T-helper 9 cell (primary cell): ENCODE measurements at regions not wholly inside any gene's neighbourhood (a gene's known extent, or its start where the extent isn't known, plus 50 kb on each side); places are given as distances from the start of the nearest gene placed in this dataset.
"Not testable (repeated sequence)": the region's sequence is repeated elsewhere in the genome, so short reads cannot be mapped to it uniquely, and the experiment has no call there.

Source experiments
- DNase-seq: peaks from one replicate; pipeline ENCODE4 v3.0.0-alpha.2; 2020

DNA sequence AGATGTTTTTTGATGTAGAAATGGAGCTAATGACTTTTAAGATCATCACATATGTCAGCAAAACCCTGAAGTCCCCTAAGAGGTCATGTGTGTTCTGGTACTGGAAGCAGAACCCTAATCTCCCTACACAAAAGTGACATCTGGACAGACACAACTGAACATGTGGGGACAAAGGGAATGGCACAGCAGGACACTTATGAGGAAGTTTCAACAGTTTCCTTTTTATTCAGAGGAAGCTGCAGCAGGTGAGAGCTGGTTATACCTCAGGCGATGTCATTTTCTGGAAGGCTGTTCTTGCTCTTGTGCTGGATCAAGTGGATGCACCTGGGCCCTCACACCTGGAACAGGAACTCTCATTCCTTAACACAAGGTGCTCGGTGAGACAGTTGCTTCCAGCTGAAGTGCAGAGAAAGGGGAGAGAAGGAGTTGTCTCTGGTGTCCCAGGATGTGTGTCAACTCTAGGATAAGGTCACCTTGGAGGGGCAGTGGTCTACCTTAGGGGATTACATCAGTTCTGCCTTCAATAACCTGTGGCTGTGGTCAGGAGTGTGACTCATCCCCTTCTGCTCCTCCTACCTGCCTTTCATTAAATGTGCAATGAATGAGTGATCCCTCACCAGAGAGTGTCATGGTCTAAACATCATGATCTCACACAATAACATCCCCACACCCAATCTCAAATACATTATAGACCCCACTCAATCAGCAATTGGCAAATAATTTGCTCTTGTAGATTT is 463.4 kb downstream of the TMEM121 start:
- DNase-seq: no peak

DNA sequence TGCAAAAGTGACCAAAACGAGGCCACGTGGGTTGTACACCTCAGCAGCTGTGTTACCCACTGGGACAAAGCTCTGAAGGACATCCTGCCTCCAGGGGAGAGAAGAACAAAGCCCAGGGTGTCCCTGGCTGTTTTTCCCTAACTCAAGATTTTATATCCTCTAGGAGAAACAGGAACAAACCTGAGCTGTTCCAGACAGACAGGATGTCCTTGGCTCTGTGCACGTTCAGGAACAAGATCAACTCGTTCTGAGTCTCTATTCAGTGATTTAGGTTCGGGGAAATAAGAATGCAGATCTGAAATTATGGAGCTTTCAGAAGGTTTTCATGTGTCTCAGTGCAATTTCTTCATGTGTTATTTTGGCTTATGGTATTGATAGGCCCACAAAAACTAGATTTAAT is 465.3 kb downstream of the TMEM121 start:
- DNase-seq: not testable (repeated sequence)

- no peak for DNase-seq
These were observed 467.4 kb downstream of the TMEM121 start for GRCh38 chr14:105993814-105994213.

DNA sequence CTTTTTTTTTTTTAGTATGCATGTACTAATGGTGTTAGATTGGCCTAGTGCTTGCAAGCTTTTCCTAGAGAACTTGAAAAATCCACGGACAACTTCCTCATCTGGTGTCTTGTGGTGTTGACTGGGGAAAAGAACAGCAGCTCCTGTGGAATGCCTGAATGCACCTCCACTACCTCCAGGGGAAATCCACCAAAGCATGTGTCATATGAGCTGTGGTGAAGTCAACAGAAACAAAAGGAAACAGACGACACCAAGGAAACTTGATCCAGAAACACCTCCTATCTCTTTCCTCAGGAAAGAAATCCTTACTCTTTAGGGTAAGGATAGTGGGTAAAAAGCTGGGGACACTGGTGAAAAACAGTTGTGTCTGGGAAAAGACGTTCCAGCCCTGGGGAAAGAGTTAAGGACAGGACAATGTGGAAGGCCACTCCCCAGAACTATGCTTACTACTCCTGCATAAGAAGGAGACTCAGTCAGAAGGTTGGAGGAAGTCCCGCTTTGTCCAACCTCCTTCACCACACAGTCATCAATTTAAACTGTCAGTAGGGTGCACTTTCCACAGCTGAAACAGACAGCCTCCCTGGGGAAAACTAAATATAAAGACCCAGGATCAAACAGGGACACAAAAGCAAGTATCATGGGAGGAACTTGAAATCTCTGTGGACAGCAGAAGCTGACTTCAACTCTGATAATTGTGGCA is 468.8 kb downstream of the TMEM121 start:
- DNase-seq: not testable (repeated sequence)

DNA sequence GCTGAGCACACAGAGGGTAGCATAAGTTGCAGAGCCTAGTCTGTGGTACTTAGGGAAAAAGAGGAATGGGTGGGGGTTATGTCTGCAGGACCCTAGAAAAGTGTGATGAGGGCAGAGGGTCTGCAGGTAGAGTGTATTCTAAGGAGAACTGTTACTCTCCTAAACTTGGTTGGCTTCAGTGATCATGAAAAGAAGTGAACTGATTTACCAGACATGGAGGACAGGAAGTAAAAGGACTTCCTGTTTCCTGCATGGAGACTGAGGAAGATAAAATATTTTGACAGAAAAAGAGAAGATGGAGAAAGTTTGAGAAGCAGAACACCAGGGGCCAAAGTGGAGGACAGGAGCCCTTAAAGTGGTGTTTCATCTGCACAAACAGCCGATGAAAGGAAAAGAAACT is 472.2 kb downstream of the TMEM121 start:
- DNase-seq: not testable (repeated sequence)

- DNase-seq: peak; percentile 81
These were observed 473.1 kb downstream of the TMEM121 start for GRCh38 chr14:105999361-106000028.

GRCh38 chr14:106000029-106000511 is 473.7 kb downstream of the TMEM121 start:
- DNase-seq: not testable (repeated sequence)

- not testable (repeated sequence) for DNase-seq
These were observed 474.9 kb downstream of the TMEM121 start for GRCh38 chr14:106001277-106001676.

DNA sequence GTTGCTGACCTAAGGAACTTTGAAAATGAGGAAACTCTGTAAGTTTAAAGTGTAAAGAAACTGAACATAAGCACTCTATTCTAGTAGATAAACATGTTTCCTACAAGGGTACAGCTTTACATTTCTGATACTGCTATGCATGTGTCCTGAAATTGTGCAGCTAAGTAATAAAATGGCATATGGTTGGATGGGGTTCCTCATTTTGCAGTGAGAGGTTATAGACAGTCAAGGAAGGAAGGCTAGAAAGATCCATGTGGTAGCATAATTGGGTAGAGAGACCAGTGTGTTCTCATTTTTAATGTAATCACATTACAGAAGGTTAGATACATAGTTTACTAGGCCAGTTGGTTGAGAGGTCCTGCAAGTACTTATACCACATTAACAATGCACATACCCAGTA is 477.0 kb downstream of the TMEM121 start:
- DNase-seq: no peak

- DNase-seq: peak; percentile 49
These were observed 478.8 kb downstream of the TMEM121 start for GRCh38 chr14:106004937-106005795.

DNA sequence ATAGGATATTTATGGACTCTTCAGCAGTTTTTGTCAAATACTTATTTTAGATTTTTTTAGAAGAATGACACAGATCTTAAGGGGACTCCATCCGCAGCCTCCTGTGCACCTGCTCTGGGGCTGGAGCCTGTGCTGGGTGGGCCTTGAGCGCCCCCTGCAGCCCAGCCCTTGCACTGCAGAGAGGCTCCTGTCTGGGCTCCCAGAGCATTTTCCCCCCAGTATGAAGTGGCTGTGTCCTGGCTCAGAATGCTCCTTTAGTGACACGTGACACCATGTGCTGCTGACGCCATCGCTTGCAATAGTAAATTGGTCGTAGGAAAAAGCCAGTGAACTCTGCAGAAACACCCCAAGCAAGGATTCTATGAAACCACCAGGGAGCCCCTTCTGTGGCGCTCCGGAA is 479.7 kb downstream of the TMEM121 start:
- peak; percentile 33 for DNase-seq

- DNase-seq: not testable (repeated sequence)
These were observed 480.3 kb downstream of the TMEM121 start for GRCh38 chr14:106006716-106007115.

- DNase-seq: no peak
These were observed 484.4 kb downstream of the TMEM121 start for GRCh38 chr14:106010783-106011182.

- peak; percentile 79 for DNase-seq
These were observed 485.4 kb downstream of the TMEM121 start for GRCh38 chr14:106011631-106012360.

DNA sequence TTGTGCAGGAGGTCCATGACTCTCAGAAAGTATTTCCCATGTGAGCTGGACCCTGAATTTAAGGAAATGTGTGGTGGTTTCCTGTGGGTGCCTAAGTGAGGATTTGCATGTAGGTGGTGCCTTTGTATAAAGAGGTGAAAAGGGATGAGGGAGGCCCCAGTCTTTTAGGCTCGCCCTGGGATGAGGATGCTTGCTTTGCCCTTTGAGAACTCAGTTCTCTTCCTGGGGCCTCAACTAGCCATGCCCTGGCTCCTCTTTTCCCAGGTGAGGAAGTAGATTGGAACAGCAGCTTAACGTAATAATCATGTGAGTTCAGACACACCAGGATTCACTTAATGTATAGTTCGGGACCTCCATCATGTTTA is 486.0 kb downstream of the TMEM121 start:
- not testable (repeated sequence) for DNase-seq

- DNase-seq: no peak
These were observed 487.5 kb downstream of the TMEM121 start for GRCh38 chr14:106013879-106014376.

- DNase-seq: not testable (repeated sequence)
These were observed 491.6 kb downstream of the TMEM121 start for GRCh38 chr14:106017952-106018351.

GRCh38 chr14:106021832-106022231 is 495.4 kb downstream of the TMEM121 start:
- DNase-seq: no peak

DNA sequence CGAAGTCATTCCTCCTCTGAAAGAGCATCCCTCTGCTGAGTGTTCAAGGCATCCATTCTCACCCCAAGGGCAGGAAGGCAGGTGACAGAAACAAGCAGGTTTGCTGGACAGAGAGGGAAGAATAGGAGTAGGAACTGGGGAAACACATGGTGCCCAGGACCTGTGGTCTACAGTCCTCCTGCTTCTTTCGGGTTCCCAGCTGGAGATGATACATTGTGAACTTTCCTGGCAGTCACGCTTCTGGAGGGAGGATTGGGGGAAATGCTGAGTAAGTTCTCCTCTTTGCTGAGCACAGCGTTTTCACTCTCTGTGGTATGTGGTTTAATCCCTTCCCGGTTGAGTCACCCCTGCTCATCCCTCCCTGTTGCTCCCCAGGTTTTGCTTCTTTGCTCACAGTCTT is 496.3 kb downstream of the TMEM121 start:
- not testable (repeated sequence) for DNase-seq

GRCh38 chr14:106023411-106023810 is 497.0 kb downstream of the TMEM121 start:
- DNase-seq: no peak

GRCh38 chr14:106024983-106025604 is 498.7 kb downstream of the TMEM121 start:
- DNase-seq: no peak
